HG02763 (cell line): ENCODE measurements at regions not wholly inside any gene's neighbourhood (a gene's known extent, or its start where the extent isn't known, plus 50 kb on each side); places are given as distances from the start of the nearest gene placed in this dataset.
"Not testable (repeated sequence)": the region's sequence is repeated elsewhere in the genome, so short reads cannot be mapped to it uniquely, and the experiment has no call there.

ENCODE experiments used
- ATAC-seq: cut with Tn5 transposase; IDR thresholded peaks from one replicate; pipeline ENCODE4 v1.9.1; 2021; ENCODE audit warnings: mild to moderate bottlenecking, moderate library complexity; ENCODE audit not compliant: unreplicated experiment

DNA sequence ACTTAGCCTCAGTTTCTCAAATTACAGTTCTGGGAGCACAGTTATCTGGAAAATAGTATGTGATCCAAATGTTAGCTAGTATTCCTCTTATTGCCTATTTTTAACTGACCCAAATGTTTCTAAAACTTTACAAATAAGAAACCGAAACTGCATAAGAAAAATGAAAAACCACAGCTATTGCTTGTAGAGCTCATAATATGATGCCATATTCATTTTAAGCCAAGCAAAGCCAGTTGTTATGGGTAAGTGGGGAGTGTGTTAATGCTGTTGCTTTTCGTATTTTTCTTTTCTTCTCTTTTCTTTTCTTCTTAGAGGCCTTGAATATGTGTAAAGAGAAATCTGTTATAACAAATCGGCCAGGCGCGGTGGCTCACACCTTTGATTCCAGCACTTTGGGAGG is 447.4 kb upstream of the TUSC1 start:
- ATAC-seq, result no peak

- not testable (repeated sequence) for ATAC-seq
These were observed 437.8 kb upstream of the TUSC1 start for GRCh38 chr9:26116085-26116484.

DNA sequence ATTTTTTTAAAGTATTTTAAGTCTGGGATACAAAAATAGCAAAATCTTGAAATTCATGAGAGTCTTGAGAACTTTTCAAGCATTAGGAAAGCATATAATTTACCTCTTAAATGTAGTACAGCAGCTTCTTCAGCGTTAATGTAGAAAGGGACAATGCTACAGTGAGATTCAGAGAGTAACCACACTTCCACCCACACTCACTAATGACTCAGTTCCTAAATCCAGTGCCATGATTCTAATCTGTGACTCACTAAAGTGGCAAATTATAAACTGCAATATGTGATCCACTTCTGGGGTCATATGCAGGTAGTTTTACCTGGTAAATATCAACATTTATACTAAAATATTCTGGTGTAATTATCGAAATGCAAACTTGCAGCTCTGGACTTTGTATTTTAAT is 434.5 kb upstream of the TUSC1 start:
- no peak for ATAC-seq

DNA sequence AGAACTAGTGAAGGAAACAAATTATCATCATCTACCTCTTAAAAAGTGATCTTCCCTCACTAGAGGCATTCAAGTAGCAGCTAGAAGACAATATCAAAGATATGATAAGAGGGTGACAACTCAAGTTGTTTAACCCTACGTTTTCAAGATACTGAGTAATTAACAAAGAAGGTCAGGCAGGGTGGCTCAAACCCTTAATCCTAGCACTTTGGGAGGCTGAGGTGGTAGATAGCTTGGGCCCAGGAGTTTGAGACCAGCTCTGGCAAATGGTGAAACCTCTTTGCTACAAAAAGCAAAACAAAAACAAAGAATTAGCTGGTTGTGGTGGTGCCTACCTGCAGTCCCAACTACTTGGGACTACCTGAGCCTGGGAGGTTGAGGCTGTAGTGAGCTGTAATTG is 408.2 kb upstream of the TUSC1 start:
- ATAC-seq, result no peak

- no peak for ATAC-seq
These were observed 403.6 kb upstream of the TUSC1 start for GRCh38 chr9:26081847-26082246.

- no peak for ATAC-seq
These were observed 400.5 kb upstream of the TUSC1 start for GRCh38 chr9:26078706-26079105.

- no peak for ATAC-seq
These were observed 399.6 kb upstream of the TUSC1 start for GRCh38 chr9:26077860-26078259.

GRCh38 chr9:26067608-26068007 is 389.4 kb upstream of the TUSC1 start:
- ATAC-seq, result no peak

DNA sequence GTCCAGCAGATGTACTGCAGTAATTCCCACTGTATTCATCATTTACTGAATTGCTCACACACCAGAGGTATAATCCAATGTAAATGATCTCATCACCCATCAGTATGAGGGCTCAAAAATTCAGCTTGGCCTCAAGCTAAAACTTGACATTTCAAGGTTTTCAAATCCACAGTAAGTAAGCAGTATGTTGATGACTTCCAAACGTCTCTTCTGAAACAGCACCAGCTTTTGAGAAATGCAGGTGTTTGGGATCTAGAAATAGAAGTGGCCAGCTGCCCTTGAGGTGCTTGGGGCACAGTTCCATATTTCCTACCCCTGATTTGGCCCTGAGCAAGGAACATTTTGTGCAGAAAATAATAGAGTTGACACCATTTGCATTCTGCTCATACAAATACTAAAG is 388.0 kb upstream of the TUSC1 start:
- ATAC-seq, result no peak

- ATAC-seq, result no peak
These were observed 383.8 kb upstream of the TUSC1 start for GRCh38 chr9:26061948-26062575.

- no peak for ATAC-seq
These were observed 380.1 kb upstream of the TUSC1 start for GRCh38 chr9:26058111-26058895.

DNA sequence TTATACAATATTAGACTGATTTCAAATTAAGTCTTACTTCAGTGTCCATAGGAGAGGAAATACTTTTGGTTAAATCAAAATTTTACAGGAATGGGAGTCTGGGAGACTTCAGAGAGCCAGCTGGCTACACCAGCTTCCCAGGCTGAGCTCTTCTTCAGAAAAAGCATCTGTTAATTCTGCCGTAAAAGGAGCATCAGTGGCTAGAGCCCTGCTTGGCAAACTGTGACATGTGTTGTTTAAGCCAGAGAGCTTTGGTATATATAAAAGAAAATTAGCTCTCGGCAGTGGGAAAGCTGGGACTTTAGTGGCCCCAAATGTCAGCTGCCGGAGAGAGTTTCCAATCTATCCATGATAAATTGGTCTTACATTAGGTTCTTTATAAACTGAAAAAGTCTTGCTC is 378.8 kb upstream of the TUSC1 start:
- ATAC-seq, result no peak

- ATAC-seq, result no peak
These were observed 376.6 kb upstream of the TUSC1 start for GRCh38 chr9:26054600-26055520.

DNA sequence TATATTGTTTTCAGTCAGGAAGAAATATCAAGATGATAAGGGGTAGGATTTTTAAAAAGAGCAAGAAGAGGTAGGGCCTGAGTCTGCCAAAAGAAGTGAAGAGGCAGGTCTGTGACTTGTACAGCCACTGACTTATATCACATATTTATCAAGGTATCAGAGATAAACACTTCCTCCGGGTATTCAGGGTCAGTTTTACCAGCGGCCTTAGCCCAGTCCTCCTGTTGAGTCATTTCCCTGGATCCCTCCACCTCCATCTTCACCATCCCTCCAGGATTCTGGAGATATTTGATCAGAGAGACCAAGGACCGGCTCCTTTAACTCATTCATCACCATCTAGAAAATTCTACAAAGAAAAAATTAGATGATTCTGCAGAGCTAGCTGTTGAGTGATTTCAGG is 375.7 kb upstream of the TUSC1 start:
- ATAC-seq, result no peak

- no peak for ATAC-seq
These were observed 365.2 kb upstream of the TUSC1 start for GRCh38 chr9:26043431-26043830.

DNA sequence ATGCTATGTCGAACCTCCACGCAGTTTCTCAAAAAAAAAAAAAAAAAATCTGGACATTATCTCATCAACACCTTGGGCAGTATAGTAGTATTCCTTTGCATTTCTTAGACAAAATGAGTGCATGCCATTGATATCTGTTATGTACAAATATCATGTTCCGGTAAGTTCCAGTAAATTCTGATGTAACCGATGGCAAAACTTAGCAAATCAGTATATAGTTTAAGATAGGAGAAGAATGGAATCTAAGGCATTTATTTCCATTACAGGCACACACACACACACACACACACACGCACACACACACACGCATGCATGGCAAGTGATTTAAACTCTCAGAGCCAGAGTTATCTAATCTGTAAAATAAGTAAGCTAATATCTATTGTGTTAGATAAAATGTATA is 356.5 kb upstream of the TUSC1 start:
- no peak for ATAC-seq

- ATAC-seq, result no peak
These were observed 355.1 kb upstream of the TUSC1 start for GRCh38 chr9:26033336-26033735.

DNA sequence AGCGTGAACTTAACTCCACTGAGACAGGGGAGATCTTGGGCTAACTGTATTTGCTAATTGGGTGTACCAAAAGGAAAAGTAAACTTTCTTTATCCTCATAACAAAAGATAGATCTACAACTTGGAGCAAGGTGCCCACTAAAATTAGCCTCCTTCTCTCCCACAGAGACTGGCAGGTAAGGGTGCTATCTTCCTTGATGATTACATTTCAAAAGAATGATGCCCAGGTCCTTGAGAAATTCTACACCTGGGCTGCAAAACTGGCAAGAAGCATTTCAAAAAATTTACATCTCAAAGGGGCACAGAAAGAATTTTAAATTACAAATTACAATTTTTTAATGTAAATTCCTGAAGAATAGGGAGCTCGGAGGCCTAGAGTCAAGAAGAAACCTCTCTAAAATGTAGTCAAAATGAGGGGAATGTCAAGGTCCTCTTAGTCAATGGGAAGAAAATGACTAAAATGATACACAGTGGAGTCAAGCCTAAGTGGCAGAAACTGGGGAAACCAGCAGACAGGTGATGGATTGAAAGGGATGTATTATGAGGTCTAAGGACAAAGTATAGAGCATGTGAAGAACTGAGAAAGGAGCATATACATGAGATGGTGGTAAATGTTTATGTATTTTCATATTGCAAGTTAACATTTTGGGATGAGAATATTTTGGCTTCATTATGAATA is 348.3 kb upstream of the TUSC1 start:
- no peak for ATAC-seq

- ATAC-seq, result no peak
These were observed 335.0 kb upstream of the TUSC1 start for GRCh38 chr9:26013199-26013598.

DNA sequence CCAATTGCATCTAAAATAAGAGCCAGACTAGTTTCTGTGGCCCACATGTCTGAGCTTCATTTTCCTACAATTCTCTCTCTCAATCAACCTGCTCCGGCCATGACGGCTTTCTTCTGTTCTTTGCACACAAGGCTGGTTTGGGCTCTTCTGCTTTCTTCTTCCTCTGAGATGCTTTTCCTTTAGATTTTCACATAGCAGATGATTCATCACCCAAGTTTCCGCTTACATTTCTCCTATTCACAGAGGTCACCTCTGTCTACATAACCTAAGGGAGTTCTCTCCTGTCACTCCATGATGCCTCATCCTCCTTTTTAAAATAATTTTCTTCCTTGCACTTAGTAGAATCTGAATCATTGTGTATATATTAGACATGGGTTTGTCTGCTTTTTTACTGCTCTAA is 334.6 kb upstream of the TUSC1 start:
- no peak for ATAC-seq

DNA sequence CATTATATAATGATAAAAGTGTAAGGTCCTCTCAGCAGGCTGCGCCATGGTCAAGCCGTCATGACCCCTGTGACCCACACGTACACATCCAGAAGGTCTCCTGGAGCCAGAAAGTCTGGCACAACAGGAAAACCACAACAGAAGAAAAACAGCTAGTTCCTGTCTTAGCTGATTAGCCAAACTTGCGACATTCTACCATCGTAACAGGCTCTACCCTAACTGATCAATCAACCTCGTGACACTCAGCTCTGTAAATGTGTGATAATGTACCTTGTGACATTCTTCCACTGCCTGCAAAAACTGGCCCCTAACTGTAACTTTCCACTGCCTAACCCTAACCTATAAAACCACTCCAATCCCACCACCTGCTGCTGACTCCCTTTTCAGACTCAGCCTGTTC is 316.4 kb upstream of the TUSC1 start:
- no peak for ATAC-seq
